ENCODE measurements at regions not wholly inside any gene's neighbourhood (a gene's known extent, or its start where the extent isn't known, plus 50 kb on each side); places are given as distances from the start of the nearest gene placed in this dataset.
"Not testable (repeated sequence)": the region's sequence is repeated elsewhere in the genome, so short reads cannot be mapped to it uniquely, and the experiment has no call there.

DNA sequence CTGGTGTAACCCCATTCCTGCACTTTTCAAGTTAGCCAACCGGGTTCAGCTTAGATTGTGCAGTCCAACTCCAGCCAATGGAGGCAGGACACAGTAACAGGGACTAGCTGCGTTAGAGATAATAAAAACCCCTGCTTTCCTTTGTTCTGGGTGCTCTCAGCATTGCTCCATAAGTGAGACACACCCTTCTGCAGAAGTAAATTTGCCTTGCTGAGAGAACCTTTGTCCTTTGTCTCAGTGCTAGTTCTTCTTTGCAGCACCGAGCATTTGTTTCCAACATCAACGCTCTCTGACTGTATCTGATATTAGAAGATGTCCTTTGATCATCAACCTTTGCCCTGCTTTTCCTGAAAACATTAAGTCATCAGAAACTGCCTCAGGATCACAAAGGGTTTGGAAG, 169.5 kb upstream of the OR13F1 start:
- no peak for DNase-seq

DNA sequence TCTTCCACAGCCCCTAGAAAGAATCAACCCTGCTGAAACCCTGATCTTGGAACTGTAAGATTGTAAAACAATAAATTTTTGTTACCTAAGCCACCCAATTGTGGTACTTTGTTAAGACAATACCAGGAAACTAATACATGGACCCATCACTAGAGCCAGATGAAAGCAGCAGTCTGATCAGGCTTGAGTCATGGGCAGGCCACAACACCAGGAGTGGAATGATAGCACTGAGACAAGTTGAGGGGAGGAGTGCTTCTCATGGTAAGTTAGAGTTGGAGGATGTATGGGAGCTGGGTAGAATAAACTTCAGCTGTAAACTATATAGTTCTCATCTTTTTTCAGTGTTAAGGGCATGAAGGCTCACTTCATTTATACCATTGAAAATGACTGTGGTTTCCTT, 164.4 kb upstream of the OR13F1 start:
- DNase-seq: no peak

DNA sequence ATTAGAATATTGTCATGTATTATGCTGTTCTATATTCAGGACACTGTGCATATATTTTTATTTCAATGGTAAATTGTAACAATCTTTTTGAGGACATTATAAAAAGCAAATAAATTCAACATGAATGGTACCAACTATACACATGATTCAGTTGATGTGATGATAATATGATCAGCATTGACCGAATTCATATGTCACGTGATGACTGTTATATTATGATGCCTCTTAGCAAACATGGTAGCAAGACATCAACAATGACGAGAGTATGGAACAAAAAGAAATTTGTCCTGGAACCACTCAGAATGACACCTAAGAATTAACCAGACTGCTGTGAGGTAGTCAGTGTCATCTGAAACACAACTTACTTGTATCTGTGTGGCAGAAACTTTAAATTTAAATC, 161.5 kb upstream of the OR13F1 start:
- DNase-seq: no peak

DNA sequence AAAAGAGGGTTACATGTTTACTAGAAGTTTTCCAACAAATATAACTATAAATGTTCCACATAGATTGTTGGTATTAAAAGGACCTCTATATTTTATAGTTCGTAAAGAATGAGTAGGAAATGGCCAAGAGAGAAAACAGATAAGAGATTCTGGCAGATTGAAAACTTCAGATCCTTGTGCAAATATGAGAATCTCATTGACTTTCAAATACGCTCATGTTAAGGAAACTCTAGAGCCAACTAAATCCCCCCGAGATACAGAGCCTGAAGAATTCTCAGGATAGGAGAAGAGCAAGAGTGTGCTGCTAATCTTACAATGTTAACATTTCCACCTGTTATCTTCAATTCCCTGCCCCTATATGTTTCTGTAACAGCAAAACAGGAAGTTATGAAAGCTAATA, 159.0 kb upstream of the OR13F1 start:
- no peak for DNase-seq

DNA sequence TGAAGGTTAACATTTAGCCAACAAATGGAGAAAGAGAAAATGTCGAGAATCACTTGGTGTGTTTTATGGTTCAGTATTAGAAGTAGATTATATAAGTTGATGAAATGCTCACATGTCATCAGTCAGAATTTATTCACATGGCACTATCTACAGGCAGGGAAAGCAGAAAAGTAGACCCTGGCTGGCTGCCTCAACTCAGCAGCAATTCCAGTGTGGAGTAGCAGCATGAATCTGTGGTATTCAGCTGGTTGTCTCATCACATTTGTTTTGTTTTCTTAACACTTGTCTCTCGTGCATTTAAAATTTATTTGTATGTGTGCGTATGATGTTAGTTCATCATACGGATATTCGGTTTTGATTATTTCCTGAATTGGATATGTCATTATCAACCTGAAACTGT, 153.5 kb upstream of the OR13F1 start:
- no peak for DNase-seq

DNA sequence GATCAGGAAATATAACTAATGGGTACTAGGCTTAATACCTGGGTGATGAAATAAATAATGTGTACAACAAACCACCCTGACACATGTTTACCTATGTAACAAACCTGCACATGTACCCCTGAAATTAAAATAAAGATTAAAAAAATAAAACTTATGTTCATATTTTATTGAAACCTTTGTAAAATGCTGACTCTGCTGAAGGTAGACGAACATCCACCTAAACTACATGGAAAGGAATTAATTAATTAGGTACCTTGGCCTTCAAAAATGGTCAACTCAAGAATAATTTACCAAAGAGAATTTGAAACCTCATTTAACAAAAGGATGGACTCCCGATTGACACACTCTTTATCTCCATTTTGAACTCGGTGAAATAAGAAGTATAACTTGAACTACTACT, 152.3 kb upstream of the OR13F1 start:
- DNase-seq: no peak

DNA sequence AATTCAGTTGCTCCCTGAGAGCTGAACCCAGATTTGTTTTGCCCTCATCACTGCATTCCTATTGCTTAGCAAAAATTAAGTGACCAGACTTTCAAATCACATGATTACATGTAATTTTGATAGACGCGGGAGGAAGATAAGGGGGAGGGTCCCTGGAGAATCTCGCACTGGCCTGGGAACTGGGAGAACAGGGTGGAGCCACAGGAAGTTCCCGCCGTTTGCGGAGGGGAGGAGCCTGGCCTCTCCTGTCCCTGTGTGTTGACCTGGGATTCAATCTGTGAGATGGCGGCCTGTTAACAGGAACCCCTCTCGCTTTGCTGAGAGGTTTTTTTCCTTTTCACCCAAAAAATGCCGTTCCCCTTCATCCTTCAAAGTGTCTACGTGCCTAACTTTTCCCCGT, 142.9 kb upstream of the OR13F1 start:
- DNase-seq: no peak

DNA sequence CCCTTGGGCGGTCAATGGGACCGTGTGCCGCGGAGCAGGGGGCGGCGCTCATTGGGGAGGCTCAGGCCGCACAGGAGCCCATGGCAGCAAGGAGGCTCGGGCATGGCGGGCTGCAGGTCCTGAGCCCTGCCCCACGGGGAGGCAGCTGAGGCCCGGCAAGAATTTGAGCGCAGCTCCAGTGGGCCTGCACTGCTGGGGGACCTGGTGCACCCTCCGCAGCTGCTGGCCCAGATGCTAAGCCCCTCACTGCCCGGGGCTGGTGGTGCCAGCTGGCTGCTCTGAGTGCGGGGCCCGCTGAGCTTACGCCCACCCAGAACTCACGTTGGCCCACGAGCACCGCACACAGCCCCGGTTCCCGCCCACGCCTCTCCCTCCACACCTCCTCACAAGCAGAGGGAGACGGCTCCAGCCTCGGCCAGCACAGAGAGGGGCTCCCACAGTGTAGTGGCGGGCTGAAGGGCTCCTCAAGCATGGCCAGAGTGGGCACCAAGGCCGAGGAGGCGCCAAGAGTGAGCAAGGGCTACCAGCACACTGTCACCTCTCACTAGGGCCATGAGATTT, 141.1 kb upstream of the OR13F1 start:
- DNase-seq: no peak

DNA sequence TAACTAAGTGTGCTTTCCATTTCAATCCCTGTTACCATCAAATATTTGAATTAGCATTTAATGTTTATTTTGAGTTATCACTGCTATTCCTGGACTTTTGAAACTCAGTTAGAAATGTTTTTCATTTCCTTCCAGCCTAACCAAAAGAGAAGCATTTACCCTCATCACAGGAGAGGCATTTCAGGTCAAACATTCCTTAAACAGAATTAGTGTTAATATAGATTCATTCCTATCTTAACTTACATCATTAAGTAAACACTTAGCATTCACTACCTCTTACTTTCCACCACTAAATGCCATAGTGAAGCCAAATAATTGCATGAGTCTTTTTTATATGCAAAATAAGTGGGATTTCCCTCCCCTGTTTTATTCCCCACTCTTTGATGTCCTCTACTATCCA, 136.6 kb upstream of the OR13F1 start:
- no peak for DNase-seq

DNA sequence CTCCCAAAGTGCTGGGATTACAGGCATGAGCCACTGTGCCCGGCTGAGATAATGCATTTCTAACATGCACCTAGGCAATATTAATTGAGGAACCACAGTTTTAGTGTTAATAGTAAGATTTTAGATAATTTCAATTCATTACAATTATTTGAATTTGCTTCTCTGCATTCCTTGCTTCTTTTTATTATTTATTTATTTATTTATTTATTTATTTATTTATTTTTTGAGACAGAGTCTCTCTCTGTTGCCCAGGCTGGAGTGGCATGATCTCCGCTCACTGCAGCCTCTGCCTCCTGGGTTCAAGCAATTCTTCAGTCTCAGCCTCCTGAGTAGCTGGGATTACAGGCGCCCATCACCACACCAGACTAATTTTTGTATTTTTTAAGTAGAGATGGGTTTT, 135.7 kb upstream of the OR13F1 start:
- DNase-seq: not testable (repeated sequence)

DNA sequence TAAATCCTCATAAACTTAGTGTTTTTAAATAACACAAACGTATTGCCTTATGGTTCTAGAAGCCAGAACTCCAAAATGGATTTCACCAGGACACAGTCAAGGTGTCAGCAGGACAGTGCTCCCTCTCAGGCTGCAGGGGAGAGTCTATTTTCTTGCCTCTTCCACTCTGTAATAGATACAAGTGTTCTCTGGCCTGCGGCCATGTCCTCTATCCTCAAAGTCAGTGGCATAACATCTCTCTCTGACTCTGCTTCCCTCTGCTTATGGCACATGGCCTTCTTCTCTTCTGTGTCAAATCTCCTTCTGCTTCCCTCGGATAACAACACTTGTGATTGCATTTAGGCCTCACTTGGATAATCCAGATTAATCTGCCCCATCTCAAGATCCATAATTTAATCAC, 129.4 kb upstream of the OR13F1 start:
- no peak for DNase-seq

DNA sequence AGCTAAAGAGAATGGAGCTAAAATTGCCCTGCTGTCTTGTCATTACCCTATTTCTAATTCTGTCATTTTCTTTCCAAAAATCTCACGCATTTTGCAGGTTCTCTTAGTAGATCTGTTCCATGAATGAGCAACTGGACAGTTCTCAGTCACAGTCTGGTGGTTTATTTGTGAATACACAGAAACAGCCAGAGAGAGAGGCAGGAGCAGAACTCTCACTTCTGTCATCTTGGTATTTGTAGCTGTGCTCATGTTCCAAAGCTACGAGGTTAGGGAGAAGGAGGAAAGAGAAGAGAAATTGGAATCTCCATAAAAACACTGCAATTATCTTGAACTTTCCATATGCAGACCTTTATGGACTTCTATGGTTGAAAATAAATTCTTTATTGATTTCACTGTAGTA, 118.0 kb upstream of the OR13F1 start:
- DNase-seq: no peak

DNA sequence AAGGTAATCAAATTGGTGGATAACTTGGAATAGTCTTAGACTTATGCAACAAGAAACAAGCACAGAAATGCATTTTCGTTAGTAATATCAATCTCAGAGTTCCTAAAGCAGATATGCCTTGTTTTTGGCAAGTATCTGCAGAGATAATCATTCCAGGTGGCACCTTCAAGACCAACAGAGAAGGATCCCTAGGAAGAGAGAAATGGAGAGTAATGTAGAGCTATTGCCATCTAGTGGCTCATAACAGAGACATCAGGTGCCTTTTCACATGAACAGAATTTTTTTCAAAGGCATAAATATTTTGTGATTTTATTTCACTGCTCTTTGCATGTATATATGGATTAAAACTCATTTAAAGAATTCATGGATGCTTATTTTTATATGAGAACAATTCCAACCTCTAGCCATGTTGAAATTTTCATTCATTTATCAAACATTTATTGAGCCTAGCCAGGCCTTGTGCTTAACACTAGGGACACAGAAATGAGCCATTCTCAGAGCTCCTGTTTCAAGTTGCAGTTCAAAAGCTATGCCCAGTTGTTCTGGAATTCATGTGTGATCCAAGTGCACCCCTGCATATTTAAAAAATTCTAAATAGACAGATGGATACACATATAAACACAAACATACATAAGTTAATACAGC, 117.5 kb upstream of the OR13F1 start:
- DNase-seq: peak; percentile 32

DNA sequence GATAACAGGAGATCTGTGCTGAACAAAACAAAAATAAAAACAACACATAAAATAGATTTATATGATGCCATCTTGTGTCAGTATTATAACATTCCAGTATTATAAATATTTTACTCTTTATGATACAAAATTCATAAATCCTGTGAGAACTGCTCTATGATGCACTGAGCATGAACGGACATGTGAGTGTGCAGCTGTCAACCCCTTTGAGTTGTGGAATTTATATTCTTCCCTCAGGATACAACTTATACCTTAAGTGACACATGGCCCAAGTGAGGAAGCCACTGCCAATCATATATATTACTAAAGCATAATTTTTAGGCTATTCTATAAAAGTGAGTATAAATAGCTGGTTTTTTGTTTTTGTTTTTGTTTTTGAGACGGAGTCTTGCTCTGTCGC, 116.0 kb upstream of the OR13F1 start:
- DNase-seq: no peak

DNA sequence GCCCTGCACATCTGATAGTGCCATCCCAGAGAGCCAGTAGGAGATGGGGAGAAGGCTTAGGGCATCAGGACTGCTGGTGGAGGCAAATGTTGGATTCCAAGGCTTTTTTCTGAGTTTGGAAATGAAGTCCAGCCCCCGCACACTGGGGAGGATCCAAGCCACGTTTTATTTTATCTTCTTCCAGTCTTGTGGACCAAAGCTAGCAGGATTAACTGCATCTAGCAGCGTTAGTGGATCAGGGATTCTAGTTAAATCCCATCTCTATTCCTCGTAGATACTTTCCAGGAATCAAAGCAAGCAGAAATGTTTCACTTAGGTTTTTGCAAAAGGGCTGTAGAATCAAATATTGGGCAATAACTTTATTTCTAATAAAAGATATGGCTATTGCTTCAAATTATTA, 114.7 kb upstream of the OR13F1 start:
- DNase-seq: no peak

DNA sequence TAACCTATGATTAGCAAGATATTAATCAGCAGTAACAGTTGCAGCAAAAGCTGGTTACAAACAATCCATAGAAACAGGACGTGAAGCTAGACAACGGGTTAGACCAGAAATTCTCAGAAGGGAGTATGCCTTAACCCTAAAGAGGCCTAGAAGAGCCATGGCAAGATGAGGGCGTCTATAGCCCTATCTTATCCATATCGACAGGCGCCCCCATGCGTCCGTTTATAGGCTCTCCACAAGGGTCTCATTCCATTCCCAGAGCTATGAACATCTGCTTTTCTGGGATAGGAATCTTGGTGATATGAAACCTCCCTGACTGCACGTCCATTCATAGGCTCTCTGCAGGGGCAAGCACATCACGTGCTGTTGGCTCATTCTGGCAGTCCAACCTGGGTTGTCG, 109.2 kb upstream of the OR13F1 start:
- not testable (repeated sequence) for DNase-seq

DNA sequence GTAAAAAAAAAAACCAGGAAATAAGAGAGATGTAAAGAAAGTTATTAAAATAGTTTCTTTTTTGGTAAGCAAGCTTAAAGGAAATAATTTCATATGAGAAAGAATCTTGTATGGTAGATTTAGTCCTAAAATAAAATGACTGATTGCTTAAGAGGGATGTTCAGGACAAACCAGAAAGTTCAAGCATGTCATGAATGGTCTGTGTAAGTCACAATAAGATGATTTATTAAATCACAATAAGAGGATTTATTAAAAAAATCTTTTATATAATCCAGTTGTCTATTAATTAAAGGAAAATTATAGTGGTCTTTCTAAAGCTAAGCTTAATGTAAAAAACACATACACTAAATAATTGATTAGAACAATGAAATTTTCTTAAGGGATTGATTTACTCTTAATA, 91.8 kb upstream of the OR13F1 start:
- no peak for DNase-seq

DNA sequence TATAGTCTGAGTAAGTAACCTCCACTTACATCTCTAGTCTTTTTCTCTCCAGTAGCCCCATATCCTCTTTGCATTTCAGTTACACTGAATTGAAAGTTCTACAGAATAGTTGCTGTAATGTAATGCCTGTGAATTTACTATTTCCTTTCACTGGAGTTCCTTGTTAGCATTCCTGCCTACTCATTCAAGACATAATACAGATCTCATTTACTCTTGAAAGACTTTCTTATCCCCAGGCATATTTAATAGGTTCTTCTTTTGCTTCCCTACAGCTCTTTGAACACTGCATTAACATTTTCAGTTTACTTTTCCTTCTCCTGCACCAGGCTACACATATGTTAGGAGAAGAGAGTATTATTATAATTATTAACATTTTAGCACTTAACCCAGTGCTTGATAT, 87.6 kb upstream of the OR13F1 start:
- DNase-seq: no peak

DNA sequence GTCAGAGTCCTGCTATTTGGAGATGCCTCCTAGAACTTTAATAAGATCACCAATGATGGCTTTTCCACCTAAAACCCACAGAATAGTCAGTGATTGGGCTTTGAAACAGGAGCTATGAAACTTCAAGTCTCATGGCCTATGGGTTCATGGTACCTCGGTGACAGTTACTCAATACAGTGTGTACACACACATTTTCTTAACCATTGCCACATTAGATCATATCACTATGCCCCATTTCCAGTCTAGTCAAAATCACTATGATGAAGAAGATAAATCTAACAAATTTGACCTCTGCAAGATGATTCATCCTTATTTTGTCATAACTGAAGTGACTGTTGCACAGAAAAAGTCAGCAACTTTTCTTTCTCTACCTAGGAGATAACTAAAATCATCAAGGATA, 86.8 kb upstream of the OR13F1 start:
- DNase-seq: no peak

DNA sequence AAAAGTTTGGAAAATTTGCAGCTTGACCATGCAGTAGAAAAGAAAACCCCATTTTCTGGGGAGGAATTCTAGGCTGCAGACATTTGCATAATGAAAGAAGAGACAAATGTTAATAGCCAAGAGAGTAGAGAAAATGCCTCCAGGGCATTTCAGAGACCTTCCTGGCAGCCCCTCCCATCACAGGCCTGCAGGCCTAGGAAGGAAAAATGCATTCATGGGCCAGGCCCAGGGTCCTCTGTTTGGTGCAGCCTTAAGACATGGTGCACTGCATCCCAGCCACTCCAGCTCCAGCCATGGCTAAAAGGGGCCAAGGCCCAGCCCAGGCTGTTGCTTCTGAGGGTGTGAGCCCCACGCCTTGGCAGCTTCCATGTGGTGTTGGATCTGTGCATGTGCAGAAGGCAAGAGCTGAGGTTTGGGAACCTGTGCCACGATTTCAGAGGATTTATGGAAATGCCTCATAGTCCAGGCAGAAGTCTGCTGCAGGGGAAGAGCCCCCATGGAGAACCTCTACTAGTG, 75.0 kb upstream of the OR13F1 start:
- no peak for DNase-seq

DNA sequence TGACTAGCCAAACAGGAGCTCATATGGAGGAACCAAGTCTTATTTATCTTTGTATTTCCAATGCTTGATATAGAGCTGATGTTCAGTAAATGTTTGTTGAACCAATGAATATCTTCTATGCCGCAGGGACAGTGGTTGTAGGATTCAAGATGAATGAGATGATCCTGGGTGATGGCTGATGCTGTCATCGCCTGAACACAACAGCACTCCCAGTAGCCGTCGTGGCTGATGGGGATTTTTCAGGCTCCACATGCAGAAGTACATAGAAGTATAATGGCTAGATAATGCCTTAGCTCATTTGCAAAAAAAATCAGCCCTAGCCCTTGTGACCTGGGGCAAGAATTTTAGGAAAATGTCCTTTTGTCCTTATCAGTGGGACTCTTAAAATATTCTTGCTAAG, 69.0 kb upstream of the OR13F1 start:
- no peak for DNase-seq

DNA sequence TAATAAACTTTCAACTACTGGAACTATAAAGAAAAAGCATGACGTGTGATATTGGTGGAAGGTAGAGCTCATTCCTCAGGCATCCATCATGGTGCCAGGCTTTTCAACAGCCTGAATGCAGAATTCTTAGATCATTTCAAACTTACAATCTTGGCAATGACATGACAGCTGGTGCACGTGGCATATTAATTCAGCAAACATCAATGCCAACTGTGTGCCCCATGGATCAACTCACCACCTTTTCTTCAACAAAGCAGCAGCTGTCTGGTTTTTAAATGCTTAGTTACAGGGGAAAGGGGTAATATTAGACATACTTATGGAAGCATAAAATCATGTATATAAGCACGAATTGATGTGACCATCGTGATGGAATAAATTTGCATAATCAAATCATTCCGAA, 56.0 kb upstream of the OR13F1 start:
- no peak for DNase-seq

All from amniotic stem cell (primary cell).